Left lung (tissue), 4 donors: ENCODE measurements at regions not wholly inside any gene's neighbourhood (a gene's known extent, or its start where the extent isn't known, plus 50 kb on each side); places are given as distances from the start of the nearest gene placed in this dataset.
A peak's percentile ranks its signal among the peaks of the same experiment; 100 is the strongest.

Experiments used
- ATAC-seq: fragments of 200-7000 bp; cut with Tn5 transposase; one replicate; pipeline ENCODE4 v1.9.1; 2020; ENCODE audit warnings: moderate library complexity
- DNase-seq, 4 donors: peaks; one replicate each; pipeline ENCODE4 v3.0.0-alpha.2; 2013 to 2020
- H3K27ac ChIP-seq, 2 donors: fragments of 200-600 bp; sonication (generic) in 1 of 2; one replicate each; pipeline versions ENCODE4 v1.5.0 to v1.8.0; 2020 to 2021
- H3K27me3 ChIP-seq, 2 donors: fragments of 200-600 bp; sonication (generic) in 1 of 2; one replicate each; pipeline versions ENCODE4 v1.5.0 to v1.8.0; 2020 to 2021
- H3K36me3 ChIP-seq, 2 donors: fragments of 200-600 bp; sonication (generic) in 1 of 2; one replicate each; pipeline versions ENCODE4 v1.5.0 to v1.8.0; 2020 to 2021
- H3K4me1 ChIP-seq, 2 donors: fragments of 200-600 bp; one replicate each; pipeline ENCODE4 v1.8.0; 2021
- H3K4me3 ChIP-seq, 2 donors: fragments of 200-600 bp; sonication (generic) in 1 of 2; one replicate each; pipeline versions ENCODE4 v1.5.0 to v1.8.0; 2020 to 2021; ENCODE audit warnings: mild to moderate bottlenecking in 1 of 2
- H3K9me3 ChIP-seq, 2 donors: fragments of 200-600 bp; sonication (generic) in 1 of 2; one replicate each; pipeline versions ENCODE4 v1.5.0 to v1.8.0; 2020 to 2021
- intact Hi-C, 2 donors: fragments of 100-400 bp; cut with DNase I; formaldehyde crosslinking; loops; one replicate each; pipeline versions ENCODE4 v1.11.2 to v1.14.2; 2022
- TF ChIP-seq, protein P1 (sequence below), 2 donors: fragments of 200-600 bp; sonication (generic) in 1 of 2; IDR thresholded peaks; one replicate each; pipeline versions ENCODE4 v1.5.0 to v1.8.0; 2021; ENCODE audit warnings: antibody characterized with exemption in 2 of 2
- donor health status: DM: no; HTN: yes; CAD: no.
- donor health status: DM: no; HTN: no; CAD: no.

- ATAC-seq, result no peak
- H3K36me3 ChIP-seq, result no peaks in the 10 kb centered on the region
- no peak overlapping the region for H3K27ac ChIP-seq
- H3K27me3 ChIP-seq, result no peaks in the 10 kb centered on the region
- H3K9me3 ChIP-seq, result peaks cover 0 to 7% of the 10 kb centered on the region in 2 donors
- H3K4me1 ChIP-seq, result no peaks in the 10 kb centered on the region
- intact Hi-C loops, result no loop called here
- no peak overlapping the region for H3K4me3 ChIP-seq
- TF ChIP-seq, protein P1, sequence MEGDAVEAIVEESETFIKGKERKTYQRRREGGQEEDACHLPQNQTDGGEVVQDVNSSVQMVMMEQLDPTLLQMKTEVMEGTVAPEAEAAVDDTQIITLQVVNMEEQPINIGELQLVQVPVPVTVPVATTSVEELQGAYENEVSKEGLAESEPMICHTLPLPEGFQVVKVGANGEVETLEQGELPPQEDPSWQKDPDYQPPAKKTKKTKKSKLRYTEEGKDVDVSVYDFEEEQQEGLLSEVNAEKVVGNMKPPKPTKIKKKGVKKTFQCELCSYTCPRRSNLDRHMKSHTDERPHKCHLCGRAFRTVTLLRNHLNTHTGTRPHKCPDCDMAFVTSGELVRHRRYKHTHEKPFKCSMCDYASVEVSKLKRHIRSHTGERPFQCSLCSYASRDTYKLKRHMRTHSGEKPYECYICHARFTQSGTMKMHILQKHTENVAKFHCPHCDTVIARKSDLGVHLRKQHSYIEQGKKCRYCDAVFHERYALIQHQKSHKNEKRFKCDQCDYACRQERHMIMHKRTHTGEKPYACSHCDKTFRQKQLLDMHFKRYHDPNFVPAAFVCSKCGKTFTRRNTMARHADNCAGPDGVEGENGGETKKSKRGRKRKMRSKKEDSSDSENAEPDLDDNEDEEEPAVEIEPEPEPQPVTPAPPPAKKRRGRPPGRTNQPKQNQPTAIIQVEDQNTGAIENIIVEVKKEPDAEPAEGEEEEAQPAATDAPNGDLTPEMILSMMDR (IDR thresholded peaks at IDR 0.05), result no peak
- DNase-seq, result no peak
Measured at GRCh38 chr13:34459856-34460255, 482.2 kb upstream of the NBEA start.

- no peak for DNase-seq
- Histone ChIP-seq H3K27ac (no peak overlapping the region), H3K36me3 (no peaks in the 10 kb centered on the region), H3K9me3 (peaks cover 0 to 4% of the 10 kb centered on the region in 2 donors), H3K4me3 (no peak overlapping the region), H3K27me3 (no peaks in the 10 kb centered on the region), H3K4me1 (no peaks in the 10 kb centered on the region)
- ATAC-seq, result peak; percentile 30
- intact Hi-C loops, result no loop called here
- TF ChIP-seq, protein P1 (IDR thresholded peaks at IDR 0.05), result no peak
Measured at GRCh38 chr13:34462843-34463242, 479.2 kb upstream of the NBEA start.

- DNase-seq (no peak), ATAC-seq (no peak)
- Histone ChIP-seq H3K4me3 (no peak overlapping the region), H3K4me1 (peaks cover 0 to 5% of the 10 kb centered on the region in 2 donors), H3K27me3 (no peaks in the 10 kb centered on the region), H3K27ac (no peak overlapping the region), H3K9me3 (no peaks in the 10 kb centered on the region), H3K36me3 (no peaks in the 10 kb centered on the region)
- TF ChIP-seq, protein P1 (IDR thresholded peaks at IDR 0.05), result no peak
- intact Hi-C loops, result no loop called here
Measured at GRCh38 chr13:34464011-34464410, 478.1 kb upstream of the NBEA start.

- intact Hi-C loops, result no loop called here
- no peak for ATAC-seq
- no peak overlapping the region for H3K27ac ChIP-seq
Measured at GRCh38 chr13:34465423-34465922, 476.6 kb upstream of the NBEA start.

GRCh38 chr13:34466301-34466700 lies 475.8 kb upstream of the NBEA start:
- Histone ChIP-seq H3K9me3 (no peaks in the 10 kb centered on the region), H3K4me3 (no peak overlapping the region), H3K4me1 (peaks cover 0 to 5% of the 10 kb centered on the region in 2 donors), H3K27ac (no peak overlapping the region), H3K36me3 (no peaks in the 10 kb centered on the region), H3K27me3 (no peaks in the 10 kb centered on the region)
- no peak for DNase-seq
- peak; percentile 91 for ATAC-seq
- intact Hi-C loops, result no loop called here
- TF ChIP-seq, protein P1 (IDR thresholded peaks at IDR 0.05), result no peak

More at GRCh38 chr13:34465423-34465922, 476.6 kb upstream of the NBEA start:
- Histone ChIP-seq H3K4me3 (no peak overlapping the region), H3K4me1 (peaks cover 0 to 5% of the 10 kb centered on the region in 2 donors), H3K9me3 (no peaks in the 10 kb centered on the region), H3K36me3 (no peaks in the 10 kb centered on the region), H3K27me3 (no peaks in the 10 kb centered on the region)
- DNase-seq, result no peak
- TF ChIP-seq, protein P1 (IDR thresholded peaks at IDR 0.05), result no peak
